Endothelial cell (in vitro differentiated cells): ENCODE measurements at regions not wholly inside any gene's neighbourhood (a gene's known extent, or its start where the extent isn't known, plus 50 kb on each side); places are given as distances from the start of the nearest gene placed in this dataset.

Experiments
- DNase-seq: peaks from one replicate; pipeline ENCODE4 v3.0.0; 2021; ENCODE audit warnings: low spot score
- H3K27ac Mint-ChIP-seq: one replicate; pipeline ENCODE4 v1.8.0; 2021; ENCODE audit warnings: mixed read lengths, inconsistent platforms; ENCODE audit not compliant: unreplicated experiment
- H3K27me3 Mint-ChIP-seq: one replicate; pipeline ENCODE4 v1.8.0; 2021; ENCODE audit warnings: mild to moderate bottlenecking, moderate library complexity, mixed read lengths, inconsistent platforms; ENCODE audit not compliant: unreplicated experiment
- H3K36me3 Mint-ChIP-seq: one replicate; pipeline ENCODE4 v1.8.0; 2021; ENCODE audit warnings: mild to moderate bottlenecking, low read depth, mixed read lengths, inconsistent platforms; ENCODE audit not compliant: unreplicated experiment
- H3K4me1 Mint-ChIP-seq: one replicate; pipeline ENCODE4 v1.8.0; 2021; ENCODE audit warnings: mild to moderate bottlenecking, mixed read lengths, inconsistent platforms; ENCODE audit not compliant: unreplicated experiment
- H3K4me3 Mint-ChIP-seq: one replicate; pipeline ENCODE4 v1.8.0; 2021; ENCODE audit warnings: mild to moderate bottlenecking, mixed read lengths, inconsistent platforms; ENCODE audit not compliant: unreplicated experiment
- H3K9me3 Mint-ChIP-seq: one replicate; pipeline ENCODE4 v1.8.0; 2021; ENCODE audit warnings: mixed read lengths, inconsistent platforms; ENCODE audit not compliant: unreplicated experiment
- CTCF ChIP-seq: fragments of 200-600 bp; sonication (generic); IDR thresholded peaks from one replicate; pipeline ENCODE4 v1.5.0; 2021; ENCODE audit warnings: antibody characterized with exemption; ENCODE audit not compliant: unreplicated experiment

- no peak overlapping the region for H3K4me3 Mint-ChIP-seq
- no peak for TF ChIP-seq CTCF
- H3K36me3 Mint-ChIP-seq: no peaks in the 10 kb centered on the region
- H3K4me1 Mint-ChIP-seq: no peaks in the 10 kb centered on the region
- no peak overlapping the region for H3K27ac Mint-ChIP-seq
- H3K27me3 Mint-ChIP-seq: peaks cover 3% of the 10 kb centered on the region
- no peaks in the 10 kb centered on the region for H3K9me3 Mint-ChIP-seq
- DNase-seq: no peak
Measured at GRCh38 chr20:39640147-39640546, 678.0 kb downstream of the DHX35 start.

GRCh38 chr20:39638731-39639130 lies 676.6 kb downstream of the DHX35 start:
- TF ChIP-seq CTCF: no peak
- H3K27me3 Mint-ChIP-seq: peaks cover 1% of the 10 kb centered on the region
- no peaks in the 10 kb centered on the region for H3K9me3 Mint-ChIP-seq
- no peak for DNase-seq
- H3K4me3 Mint-ChIP-seq: no peak overlapping the region
- H3K36me3 Mint-ChIP-seq: no peaks in the 10 kb centered on the region
- no peak overlapping the region for H3K27ac Mint-ChIP-seq
- H3K4me1 Mint-ChIP-seq: no peaks in the 10 kb centered on the region

- no peak overlapping the region for H3K27ac Mint-ChIP-seq
Measured at GRCh38 chr20:39633689-39634088, 671.5 kb downstream of the DHX35 start.

GRCh38 chr20:39632757-39633156 lies 670.6 kb downstream of the DHX35 start:
- H3K27ac Mint-ChIP-seq: no peak overlapping the region
- H3K4me3 Mint-ChIP-seq: no peak overlapping the region
- DNase-seq: no peak
- no peaks in the 10 kb centered on the region for H3K27me3 Mint-ChIP-seq
- H3K36me3 Mint-ChIP-seq: no peaks in the 10 kb centered on the region
- H3K9me3 Mint-ChIP-seq: no peaks in the 10 kb centered on the region
- TF ChIP-seq CTCF: no peak
- no peaks in the 10 kb centered on the region for H3K4me1 Mint-ChIP-seq

More at GRCh38 chr20:39633689-39634088, 671.5 kb downstream of the DHX35 start:
- TF ChIP-seq CTCF: no peak
- H3K27me3 Mint-ChIP-seq: no peaks in the 10 kb centered on the region
- no peaks in the 10 kb centered on the region for H3K36me3 Mint-ChIP-seq
- DNase-seq: no peak
- H3K4me3 Mint-ChIP-seq: no peak overlapping the region
- no peaks in the 10 kb centered on the region for H3K9me3 Mint-ChIP-seq
- H3K4me1 Mint-ChIP-seq: no peaks in the 10 kb centered on the region

GRCh38 chr20:39632176-39632575 lies 670.0 kb downstream of the DHX35 start:
- no peaks in the 10 kb centered on the region for H3K36me3 Mint-ChIP-seq
- no peak for TF ChIP-seq CTCF
- no peak overlapping the region for H3K4me3 Mint-ChIP-seq
- H3K27ac Mint-ChIP-seq: no peak overlapping the region
- H3K4me1 Mint-ChIP-seq: no peaks in the 10 kb centered on the region
- no peak for DNase-seq
- no peaks in the 10 kb centered on the region for H3K9me3 Mint-ChIP-seq
- H3K27me3 Mint-ChIP-seq: no peaks in the 10 kb centered on the region
